Spleen (tissue), 11 donors: ENCODE measurements at regions not wholly inside any gene's neighbourhood (a gene's known extent, or its start where the extent isn't known, plus 50 kb on each side); places are given as distances from the start of the nearest gene placed in this dataset.

ENCODE experiments used
- DNase-seq: peaks from one replicate; pipeline ENCODE4 v3.0.0-alpha.2; 2020
- H3K27ac ChIP-seq, 8 donors: fragments of 200-600 bp; sonication (generic) in 7 of 8; 1 replicate in 4 of 8; 2 replicates in 4 of 8; pipeline versions ENCODE4 v1.5.0 to v1.8.0; 2016 to 2021; ENCODE audit warnings: inconsistent platforms in 4 of 8, mild to moderate bottlenecking in 4 of 8, moderate library complexity in 1 of 8
- H3K27me3 ChIP-seq, 7 donors: fragments of 200-600 bp; sonication (generic) in 6 of 7; replicated peaks in 1 of 7; 1 replicate in 4 of 7; 2 replicates in 3 of 7; pipeline versions ENCODE4 v1.5.0 to v1.8.0; 2016 to 2021; ENCODE audit warnings: inconsistent platforms in 3 of 7, mild to moderate bottlenecking in 1 of 7
- H3K36me3 ChIP-seq, 6 donors: fragments of 200-600 bp; sonication (generic) in 5 of 6; 1 replicate in 4 of 6; 2 replicates in 2 of 6; pipeline versions ENCODE4 v1.5.0 to v1.8.0; 2016 to 2021; ENCODE audit warnings: inconsistent platforms in 2 of 6
- H3K4me1 ChIP-seq, 6 donors: fragments of 200-600 bp; sonication (generic) in 5 of 6; 1 replicate in 3 of 6; 2 replicates in 3 of 6; pipeline versions ENCODE4 v1.5.0 to v1.8.0; 2016 to 2021; ENCODE audit warnings: inconsistent platforms in 3 of 6
- H3K4me3 ChIP-seq, 8 donors: fragments of 200-600 bp; sonication (generic) in 7 of 8; 1 replicate in 4 of 8; 2 replicates in 4 of 8; pipeline versions ENCODE4 v1.5.0 to v1.8.0; 2016 to 2021; ENCODE audit warnings: inconsistent platforms in 4 of 8, mild to moderate bottlenecking in 4 of 8, moderate library complexity in 2 of 8
- H3K9me3 ChIP-seq, 8 donors: fragments of 200-600 bp; sonication (generic) in 7 of 8; 1 replicate in 4 of 8; 2 replicates in 4 of 8; pipeline versions ENCODE4 v1.5.0 to v1.8.0; 2016 to 2021; ENCODE audit warnings: inconsistent platforms in 4 of 8
- CTCF ChIP-seq, 11 experiments: fragments of 200-600 bp in 7 of 11; fragments of 450-650 bp in 4 of 11; sonication (generic) in 4 of 11; IDR thresholded peaks in 8 of 11; conservative IDR thresholded peaks in 3 of 11; 1 replicate in 7 of 11; 2 replicates in 4 of 11; pipeline versions ENCODE4 v1.4.0 to v1.8.0; 2016 to 2021; ENCODE audit warnings: antibody characterized with exemption in 11 of 11, inconsistent platforms in 4 of 11, mild to moderate bottlenecking in 1 of 11
- POLR2A ChIP-seq, 3 donors: fragments of 450-650 bp; IDR thresholded peaks; one replicate each; pipeline ENCODE4 v1.5.1; 2017; ENCODE audit warnings: antibody characterized with exemption in 3 of 3, mild to moderate bottlenecking in 1 of 3
- POLR2AphosphoS5 ChIP-seq, 3 donors: sonication (generic); formaldehyde crosslinking; IDR thresholded peaks; one replicate each; pipeline ENCODE4 v1.5.1; 2017; ENCODE audit warnings: antibody characterized with exemption in 3 of 3
- WGBS, 5 donors: extraction: QIAGEN DNeasy Blood & Tissue Kit in 3 of 5; methylation state at CpG; one replicate each; pipeline versions ENCODE4 v1.1.5 to v1.1.7; 2013 to 2018; 5-methylcytosine and 5-hydroxymethylcytosine counted together
- intact Hi-C: fragments of 100-400 bp; cut with DNase I; formaldehyde crosslinking; loops from one replicate; pipeline ENCODE4 v1.15.0; 2023; ENCODE audit warnings: low total_unique reads
- donor health status: healthy with polysubstance abuse.
- donor health status: DM: no; HTN: no; CAD: no; lungs with moderate emphysema.
- donor health status: DM: no; HTN: no; CAD: no.
- donor health status: Bipolar disorder and iron deficiency.
- donor health status: healthy.
- donor health status: DM: no; HTN: no; CAD: no.
- donor health status: DM: yes; HTN: yes; CAD: no.

- no peak overlapping the region for H3K4me3 ChIP-seq
- intact Hi-C loops = no loop called here
- 27 to 33% (median 30%) methylated on average over 10 of the region's 10 CpGs for WGBS, 5 donors
- H3K27me3 ChIP-seq = no peaks in the 10 kb centered on the region
- no peaks in the 10 kb centered on the region for H3K9me3 ChIP-seq
- no peaks in the 10 kb centered on the region for H3K36me3 ChIP-seq
- peaks cover 11 to 56% (median 48%) of the 10 kb centered on the region in 6 donors for H3K4me1 ChIP-seq
- no peak for TF ChIP-seq POLR2AphosphoS5 (IDR thresholded peaks at IDR 0.05)
- no peak for TF ChIP-seq POLR2A (IDR thresholded peaks at IDR 0.05)
- TF ChIP-seq CTCF (IDR thresholded peaks at IDR 0.05 in 8 of 11, conservative IDR thresholded peaks at IDR 0.05 in 3 of 11) = no peak
- DNase-seq = peak; percentile 66
- peak overlapping the region in 7 of 8 donors; percentile 55 to 85 (median 69) for H3K27ac ChIP-seq
Measured at GRCh38 chr22:22823131-22823810, 64.3 kb upstream of the IGLL5 start.

- Histone ChIP-seq H3K4me1 (peaks cover 11 to 43% (median 35%) of the 10 kb centered on the region in 6 donors), H3K27ac (no peak overlapping the region), H3K9me3 (no peaks in the 10 kb centered on the region), H3K36me3 (no peaks in the 10 kb centered on the region), H3K4me3 (no peak overlapping the region), H3K27me3 (no peaks in the 10 kb centered on the region)
- no peak for DNase-seq
- no peak for TF ChIP-seq POLR2AphosphoS5 (IDR thresholded peaks at IDR 0.05)
- no peak for TF ChIP-seq POLR2A (IDR thresholded peaks at IDR 0.05)
- intact Hi-C loops = no loop called here
- 84 to 88% (median 86%) methylated on average over 6 of the region's 6 CpGs for WGBS, 5 donors
Measured at GRCh38 chr22:22824340-22825212, 63.0 kb upstream of the IGLL5 start.

GRCh38 chr22:22825213-22825593 lies 62.4 kb upstream of the IGLL5 start:
- intact Hi-C loops = no loop called here
- Histone ChIP-seq H3K27ac (no peak overlapping the region), H3K36me3 (no peaks in the 10 kb centered on the region), H3K27me3 (no peaks in the 10 kb centered on the region), H3K4me1 (peaks cover 11 to 37% (median 32%) of the 10 kb centered on the region in 6 donors), H3K9me3 (no peaks in the 10 kb centered on the region), H3K4me3 (no peak overlapping the region)
- TF ChIP-seq POLR2A (IDR thresholded peaks at IDR 0.05) (no peak), CTCF (IDR thresholded peaks at IDR 0.05 in 8 of 11, conservative IDR thresholded peaks at IDR 0.05 in 3 of 11) (no peak), POLR2AphosphoS5 (IDR thresholded peaks at IDR 0.05) (no peak)
- no peak for DNase-seq
- WGBS, 5 donors = 48 to 60% (median 56%) methylated on average over 2 of the region's 2 CpGs

- 85 to 91% (median 89%) methylated on average over 8 of the region's 8 CpGs for WGBS, 5 donors
- TF ChIP-seq POLR2A (IDR thresholded peaks at IDR 0.05) (no peak), CTCF (IDR thresholded peaks at IDR 0.05 in 8 of 11, conservative IDR thresholded peaks at IDR 0.05 in 3 of 11) (no peak), POLR2AphosphoS5 (IDR thresholded peaks at IDR 0.05) (no peak)
Measured at GRCh38 chr22:22827187-22827939, 60.3 kb upstream of the IGLL5 start.

More at GRCh38 chr22:22827187-22827939, 60.3 kb upstream of the IGLL5 start:
- intact Hi-C loops = no loop called here
- peaks cover 11 to 16% (median 13%) of the 10 kb centered on the region in 6 donors for H3K4me1 ChIP-seq
- H3K36me3 ChIP-seq = no peaks in the 10 kb centered on the region
- H3K9me3 ChIP-seq = peaks cover 0 to 15% (median 12%) of the 10 kb centered on the region in 8 donors
- DNase-seq = no peak
- no peak overlapping the region for H3K27ac ChIP-seq
- no peak overlapping the region for H3K4me3 ChIP-seq
- H3K27me3 ChIP-seq = no peaks in the 10 kb centered on the region
